ENCODE measurements at regions not wholly inside any gene's neighbourhood (a gene's known extent, or its start where the extent isn't known, plus 50 kb on each side); places are given as distances from the start of the nearest gene placed in this dataset.

DNA sequence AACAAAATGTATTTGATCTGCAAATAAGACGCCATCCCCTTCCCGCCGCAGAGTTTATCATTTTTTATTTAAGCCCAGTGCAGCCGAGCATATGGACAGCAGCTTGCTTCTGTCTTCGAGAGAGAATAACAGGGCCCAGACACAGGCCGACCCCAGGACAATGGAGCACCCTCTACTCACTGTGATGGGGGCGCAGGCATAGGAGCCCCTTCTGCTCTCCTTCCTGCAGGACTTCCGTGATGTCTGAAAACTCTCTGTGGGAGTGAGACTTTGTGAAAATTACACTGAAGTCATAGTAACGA lies 134.8 kb downstream of the OAT start:
- no peaks in the 10 kb centered on the region for H3K36me3 ChIP-seq
- H3K9me3 ChIP-seq: no peaks in the 10 kb centered on the region
- H3K4me3 ChIP-seq: no peak overlapping the region
- peaks cover 6 to 14% of the 10 kb centered on the region in 2 donors for H3K4me1 ChIP-seq
- no peaks in the 10 kb centered on the region for H3K27me3 ChIP-seq
- intact Hi-C loops (cut with DNase I): loop anchor here (10.0 kb wide), 1 partner anchor 699 kb away; no protein-coding TSS in a partner anchor
- no peak overlapping the region for H3K27ac ChIP-seq
- TF ChIP-seq, protein P1, sequence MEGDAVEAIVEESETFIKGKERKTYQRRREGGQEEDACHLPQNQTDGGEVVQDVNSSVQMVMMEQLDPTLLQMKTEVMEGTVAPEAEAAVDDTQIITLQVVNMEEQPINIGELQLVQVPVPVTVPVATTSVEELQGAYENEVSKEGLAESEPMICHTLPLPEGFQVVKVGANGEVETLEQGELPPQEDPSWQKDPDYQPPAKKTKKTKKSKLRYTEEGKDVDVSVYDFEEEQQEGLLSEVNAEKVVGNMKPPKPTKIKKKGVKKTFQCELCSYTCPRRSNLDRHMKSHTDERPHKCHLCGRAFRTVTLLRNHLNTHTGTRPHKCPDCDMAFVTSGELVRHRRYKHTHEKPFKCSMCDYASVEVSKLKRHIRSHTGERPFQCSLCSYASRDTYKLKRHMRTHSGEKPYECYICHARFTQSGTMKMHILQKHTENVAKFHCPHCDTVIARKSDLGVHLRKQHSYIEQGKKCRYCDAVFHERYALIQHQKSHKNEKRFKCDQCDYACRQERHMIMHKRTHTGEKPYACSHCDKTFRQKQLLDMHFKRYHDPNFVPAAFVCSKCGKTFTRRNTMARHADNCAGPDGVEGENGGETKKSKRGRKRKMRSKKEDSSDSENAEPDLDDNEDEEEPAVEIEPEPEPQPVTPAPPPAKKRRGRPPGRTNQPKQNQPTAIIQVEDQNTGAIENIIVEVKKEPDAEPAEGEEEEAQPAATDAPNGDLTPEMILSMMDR (IDR thresholded peaks at IDR 0.05): no peak
- no peak for DNase-seq (ENCODE audit: low spot score in 2 of 2)

DNA sequence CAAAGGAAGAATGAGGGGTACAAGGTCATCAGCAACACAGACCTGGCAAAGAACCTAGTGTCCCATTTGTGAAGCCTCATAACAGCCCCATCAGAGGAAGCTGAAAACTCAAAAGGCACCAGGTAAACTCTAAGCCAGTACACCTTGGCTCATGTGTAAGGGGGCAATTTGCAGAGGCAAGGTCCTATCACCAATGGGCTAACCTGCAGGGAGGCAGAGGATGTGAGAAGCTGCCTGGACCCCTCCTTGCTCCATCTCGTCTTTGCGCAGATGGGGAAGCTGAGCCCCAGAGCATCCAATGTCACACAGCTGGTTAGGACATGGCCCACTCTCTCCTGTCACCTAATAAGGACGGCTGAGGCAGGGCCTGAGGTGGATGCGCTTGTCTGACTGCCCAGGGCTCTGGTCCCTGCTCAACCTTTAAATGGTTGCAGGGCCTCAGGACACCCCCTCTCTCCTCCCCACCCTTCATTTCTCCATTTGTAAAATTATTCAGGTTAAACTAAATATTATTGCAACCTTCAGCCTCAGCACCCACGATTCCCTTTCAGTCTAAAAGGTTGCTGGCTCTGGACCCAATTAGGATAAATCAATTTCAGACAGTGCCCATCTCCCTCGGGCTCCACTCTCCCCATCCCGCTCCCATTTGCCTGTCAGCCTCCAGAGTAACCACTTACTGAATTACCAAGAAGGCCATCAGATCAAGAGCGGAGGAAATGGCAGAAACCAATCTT lies 135.3 kb downstream of the OAT start:
- Histone ChIP-seq H3K27ac (no peak overlapping the region), H3K27me3 (no peaks in the 10 kb centered on the region), H3K4me3 (no peak overlapping the region), H3K36me3 (no peaks in the 10 kb centered on the region), H3K9me3 (no peaks in the 10 kb centered on the region), H3K4me1 (peaks cover 6 to 14% of the 10 kb centered on the region in 2 donors)
- intact Hi-C loops (cut with DNase I): loop anchor here (10.0 kb wide), 1 partner anchor 699 kb away; no protein-coding TSS in a partner anchor
- TF ChIP-seq, protein P1 (IDR thresholded peaks at IDR 0.05): no peak
- DNase-seq (ENCODE audit: low spot score in 2 of 2): no peak

DNA sequence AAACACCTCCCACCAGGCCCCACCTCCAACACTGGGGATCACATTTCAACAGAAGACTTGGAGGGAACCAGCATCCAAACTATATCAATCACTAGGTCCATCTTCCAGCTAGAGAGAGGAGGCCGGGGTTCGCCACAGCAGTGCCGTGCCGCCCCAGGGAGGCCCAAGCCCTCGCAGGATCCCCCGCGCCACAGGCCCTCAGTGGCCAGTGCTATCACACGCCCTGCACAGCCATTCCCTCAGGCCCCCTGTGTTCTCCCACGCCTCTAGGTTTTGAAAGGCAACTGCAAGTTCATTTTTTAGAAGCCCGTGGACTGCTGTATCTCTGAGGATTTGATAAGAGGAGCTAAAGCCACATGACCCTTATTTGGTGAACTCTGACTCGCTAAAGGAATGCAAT lies 136.4 kb downstream of the OAT start:
- Histone ChIP-seq H3K4me3 (no peak overlapping the region), H3K9me3 (no peaks in the 10 kb centered on the region), H3K27ac (no peak overlapping the region), H3K4me1 (peaks cover 6 to 14% of the 10 kb centered on the region in 2 donors), H3K36me3 (no peaks in the 10 kb centered on the region), H3K27me3 (no peaks in the 10 kb centered on the region)
- intact Hi-C loops (cut with DNase I): loop anchor here (10.0 kb wide), 1 partner anchor 698 kb away; no protein-coding TSS in a partner anchor
- TF ChIP-seq, protein P1 (IDR thresholded peaks at IDR 0.05): no peak
- DNase-seq (ENCODE audit: low spot score in 2 of 2): no peak

DNA sequence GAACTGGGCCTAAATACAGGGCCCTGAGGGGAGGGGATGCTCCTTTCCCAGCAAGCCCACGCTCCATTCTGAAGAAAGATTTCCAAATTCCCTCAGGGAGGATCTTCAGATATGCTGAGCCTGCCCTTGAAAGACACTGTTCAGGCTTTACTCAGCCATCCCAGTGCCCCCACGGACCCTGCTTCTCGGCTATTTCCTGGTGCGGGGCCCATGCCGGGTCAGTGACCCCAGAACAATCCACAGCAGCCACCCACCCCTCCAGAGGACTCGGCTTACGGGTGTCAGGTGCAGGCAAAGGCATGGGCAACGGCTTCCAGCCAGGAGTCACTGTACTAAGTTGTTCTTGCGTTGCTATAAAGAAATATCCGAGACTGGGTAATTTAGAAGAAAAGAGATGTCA lies 137.1 kb downstream of the OAT start:
- TF ChIP-seq, protein P1 (IDR thresholded peaks at IDR 0.05): no peak
- intact Hi-C loops (cut with DNase I): loop anchor here (10.0 kb wide), 1 partner anchor 697 kb away; no protein-coding TSS in a partner anchor
- H3K27me3 ChIP-seq: no peaks in the 10 kb centered on the region
- H3K4me3 ChIP-seq: no peak overlapping the region
- no peak for DNase-seq (ENCODE audit: low spot score in 2 of 2)
- H3K4me1 ChIP-seq: peaks cover 6 to 9% of the 10 kb centered on the region in 2 donors
- no peak overlapping the region for H3K27ac ChIP-seq
- no peaks in the 10 kb centered on the region for H3K36me3 ChIP-seq
- no peaks in the 10 kb centered on the region for H3K9me3 ChIP-seq

DNA sequence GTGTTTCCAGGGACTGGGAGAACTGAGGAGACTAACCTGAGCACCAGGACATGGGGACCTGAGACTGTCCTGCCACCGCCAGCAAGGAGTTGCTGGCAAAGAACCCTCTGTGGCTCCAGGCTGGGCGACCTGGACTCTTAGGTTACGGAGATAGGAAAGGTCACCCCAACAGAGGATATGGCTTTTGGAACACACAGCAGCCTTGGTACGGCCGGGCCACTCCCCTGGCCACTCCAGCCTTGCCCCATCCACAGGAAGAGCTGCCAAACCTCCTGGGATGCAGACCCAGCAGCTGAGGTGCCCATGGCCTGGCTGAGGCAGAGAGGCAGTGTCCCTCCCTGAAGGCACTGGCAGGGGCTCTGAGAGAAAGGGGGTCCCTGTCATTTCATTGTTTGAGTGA lies 137.8 kb downstream of the OAT start:
- H3K27ac ChIP-seq: no peak overlapping the region
- no peaks in the 10 kb centered on the region for H3K9me3 ChIP-seq
- H3K36me3 ChIP-seq: no peaks in the 10 kb centered on the region
- H3K4me3 ChIP-seq: no peak overlapping the region
- DNase-seq (ENCODE audit: low spot score in 2 of 2): no peak
- TF ChIP-seq, protein P1 (IDR thresholded peaks at IDR 0.05): no peak
- H3K4me1 ChIP-seq: peaks cover under 1 to 4% of the 10 kb centered on the region in 2 donors
- intact Hi-C loops (cut with DNase I): loop anchor here (10.0 kb wide), 1 partner anchor 696 kb away; no protein-coding TSS in a partner anchor
- no peaks in the 10 kb centered on the region for H3K27me3 ChIP-seq

Measured in ascending aorta (tissue), 2 donors.